ENCODE measurements at regions not wholly inside any gene's neighbourhood (a gene's known extent, or its start where the extent isn't known, plus 50 kb on each side); places are given as distances from the start of the nearest gene placed in this dataset.

- intact Hi-C loops (cut with DNase I): no loop called here
- no peaks in the 10 kb centered on the region for H3K36me3 ChIP-seq
- peaks cover 18% of the 10 kb centered on the region for H3K4me1 ChIP-seq
- TF ChIP-seq CTCF (IDR thresholded peaks at IDR 0.05): no peak
- no peak overlapping the region for H3K4me3 ChIP-seq
- no peak for DNase-seq
- no peaks in the 10 kb centered on the region for H3K9me3 ChIP-seq
- ATAC-seq: no peak
- H3K27ac ChIP-seq: no peak overlapping the region
- no peaks in the 10 kb centered on the region for H3K27me3 ChIP-seq
These were observed 393.1 kb upstream of the RGS6 start for GRCh38 chr14:71538938-71539649.

GRCh38 chr14:71539650-71540285 is 392.5 kb upstream of the RGS6 start:
- intact Hi-C loops (cut with DNase I): no loop called here
- Histone ChIP-seq H3K27ac (no peak overlapping the region), H3K27me3 (no peaks in the 10 kb centered on the region), H3K4me1 (peaks cover 18% of the 10 kb centered on the region), H3K36me3 (no peaks in the 10 kb centered on the region), H3K4me3 (no peak overlapping the region), H3K9me3 (no peaks in the 10 kb centered on the region)
- ATAC-seq (no peak), DNase-seq (no peak)
- TF ChIP-seq CTCF (IDR thresholded peaks at IDR 0.05): no peak

GRCh38 chr14:71541271-71541670 is 391.0 kb upstream of the RGS6 start:
- Histone ChIP-seq H3K27me3 (no peaks in the 10 kb centered on the region), H3K27ac (no peak overlapping the region), H3K9me3 (no peaks in the 10 kb centered on the region), H3K4me3 (no peak overlapping the region), H3K4me1 (peaks cover 14% of the 10 kb centered on the region), H3K36me3 (no peaks in the 10 kb centered on the region)
- TF ChIP-seq CTCF (IDR thresholded peaks at IDR 0.05): no peak
- DNase-seq (no peak), ATAC-seq (no peak)
- intact Hi-C loops (cut with DNase I): no loop called here

- DNase-seq (no peak), ATAC-seq (no peak)
- Histone ChIP-seq H3K4me3 (no peak overlapping the region), H3K27me3 (no peaks in the 10 kb centered on the region), H3K4me1 (peaks cover 14% of the 10 kb centered on the region), H3K9me3 (no peaks in the 10 kb centered on the region), H3K27ac (no peak overlapping the region), H3K36me3 (no peaks in the 10 kb centered on the region)
- no peak for TF ChIP-seq CTCF (IDR thresholded peaks at IDR 0.05)
- intact Hi-C loops (cut with DNase I): no loop called here
These were observed 390.1 kb upstream of the RGS6 start for GRCh38 chr14:71541973-71542690.

- Histone ChIP-seq H3K27ac (no peak overlapping the region), H3K4me1 (no peaks in the 10 kb centered on the region), H3K36me3 (no peaks in the 10 kb centered on the region), H3K27me3 (no peaks in the 10 kb centered on the region), H3K9me3 (no peaks in the 10 kb centered on the region), H3K4me3 (no peak overlapping the region)
- no peak for ATAC-seq
- intact Hi-C loops (cut with DNase I): no loop called here
- TF ChIP-seq CTCF (IDR thresholded peaks at IDR 0.05): no peak
- no peak for DNase-seq
These were observed 382.7 kb upstream of the RGS6 start for GRCh38 chr14:71549421-71550050.

Measured in upper lobe of right lung (tissue), 1 donor.